H9 (cell line): ENCODE measurements at regions not wholly inside any gene's neighbourhood (a gene's known extent, or its start where the extent isn't known, plus 50 kb on each side); places are given as distances from the start of the nearest gene placed in this dataset.

ENCODE experiments used
- DNase-seq: peaks from one replicate; pipeline ENCODE4 v3.0.0-alpha.2; 2017
- H2AFZ ChIP-seq: one replicate; pipeline ENCODE4 v1.6.1; 2013; ENCODE audit warnings: mild to moderate bottlenecking, low read length, control low read depth, moderate library complexity
- H2AK5ac ChIP-seq: 2 replicates; pipeline ENCODE4 v1.6.1; 2013; ENCODE audit warnings: low read length, control low read depth, mixed read lengths; ENCODE audit not compliant: insufficient read length
- H2BK120ac ChIP-seq: one replicate; pipeline ENCODE4 v1.6.1; 2013; ENCODE audit warnings: low read depth, mild to moderate bottlenecking, low read length, control low read depth, inconsistent platforms; ENCODE audit not compliant: poor library complexity, severe bottlenecking
- H2BK12ac ChIP-seq: 2 replicates; pipeline ENCODE4 v1.6.1; 2013; ENCODE audit warnings: low read length, control low read depth, mixed read lengths, low read depth; ENCODE audit not compliant: insufficient read length
- H2BK15ac ChIP-seq: 2 replicates; pipeline ENCODE4 v1.6.1; 2013; ENCODE audit warnings: low read depth, low read length, control low read depth
- H2BK20ac ChIP-seq: one replicate; pipeline ENCODE4 v1.6.1; 2013; ENCODE audit warnings: low read depth, mild to moderate bottlenecking, low read length, control low read depth, inconsistent platforms; ENCODE audit not compliant: poor library complexity, severe bottlenecking
- H2BK5ac ChIP-seq: 2 replicates; pipeline ENCODE4 v1.6.1; 2013; ENCODE audit warnings: low read length, control low read depth, mixed read lengths; ENCODE audit not compliant: insufficient read length
- H3K14ac ChIP-seq: 2 replicates; pipeline ENCODE4 v1.6.1; 2013; ENCODE audit warnings: low read length, control low read depth; ENCODE audit not compliant: insufficient read depth
- H3K18ac ChIP-seq: 2 replicates; pipeline ENCODE4 v1.6.1; 2013; ENCODE audit warnings: low read depth, mild to moderate bottlenecking, mixed read lengths, low read length, control low read depth; ENCODE audit not compliant: insufficient read length
- H3K23ac ChIP-seq: 2 replicates; pipeline ENCODE4 v1.6.1; 2013; ENCODE audit warnings: low read length, control low read depth, mixed read lengths, low read depth; ENCODE audit not compliant: insufficient read length
- H3K23me2 ChIP-seq: 2 replicates; pipeline ENCODE4 v1.6.1; 2013; ENCODE audit warnings: low read depth, mild to moderate bottlenecking, mixed read lengths, low read length, control low read depth; ENCODE audit not compliant: insufficient read length, poor library complexity, severe bottlenecking
- H3K27ac ChIP-seq: 2 replicates; pipeline ENCODE4 v1.5.1; 2013; ENCODE audit warnings: low read length, control low read depth, mixed read lengths, low read depth; ENCODE audit not compliant: insufficient read length
- H3K27me3 ChIP-seq: 2 replicates; pipeline ENCODE4 v1.6.1; 2013; ENCODE audit warnings: low read length, control low read depth, inconsistent platforms; ENCODE audit not compliant: insufficient read depth
- H3K4ac ChIP-seq: 2 replicates; pipeline ENCODE4 v1.6.1; 2013; ENCODE audit warnings: low read depth, mild to moderate bottlenecking, control low read depth, inconsistent platforms, low read length, moderate library complexity
- H3K4me1 ChIP-seq: 2 replicates; pipeline ENCODE4 v1.6.1; 2013; ENCODE audit warnings: low read length, control low read depth, inconsistent platforms; ENCODE audit not compliant: insufficient read depth
- H3K4me2 ChIP-seq: 2 replicates; pipeline ENCODE4 v1.6.1; 2013; ENCODE audit warnings: low read length, control low read depth, mixed read lengths; ENCODE audit not compliant: insufficient read length, insufficient read depth
- H3K56ac ChIP-seq: 2 replicates; pipeline ENCODE4 v1.6.1; 2013; ENCODE audit warnings: low read depth, mild to moderate bottlenecking, mixed read lengths, low read length, control low read depth; ENCODE audit not compliant: insufficient read length
- H3K79me1 ChIP-seq: 2 replicates; pipeline ENCODE4 v1.6.1; 2013; ENCODE audit warnings: low read depth, mild to moderate bottlenecking, moderate library complexity, low read length, control low read depth, inconsistent platforms; ENCODE audit not compliant: insufficient read depth, poor library complexity, severe bottlenecking
- H3K79me2 ChIP-seq: 2 replicates; pipeline ENCODE4 v1.6.1; 2013; ENCODE audit warnings: low read length, control low read depth, inconsistent platforms; ENCODE audit not compliant: insufficient read depth
- H3K9ac ChIP-seq: 2 replicates; pipeline ENCODE4 v1.6.1; 2013; ENCODE audit warnings: low read length, control low read depth, mixed read lengths; ENCODE audit not compliant: insufficient read length; ENCODE audit errors: extremely low read depth
- H3K9me3 ChIP-seq: one replicate; pipeline ENCODE4 v1.6.1; 2013; ENCODE audit warnings: low read depth, low read length, inconsistent platforms; ENCODE audit not compliant: control insufficient read depth
- H3T11ph ChIP-seq: one replicate; pipeline ENCODE4 v1.6.1; 2013; ENCODE audit warnings: mild to moderate bottlenecking, low read length, control low read depth, inconsistent platforms
- H4K20me1 ChIP-seq: one replicate; pipeline ENCODE4 v1.6.1; 2013; ENCODE audit not compliant: control insufficient read depth, insufficient read length, insufficient read depth
- H4K5ac ChIP-seq: 2 replicates; pipeline ENCODE4 v1.6.1; 2013; ENCODE audit warnings: low read depth, mild to moderate bottlenecking, mixed read lengths, low read length, control low read depth; ENCODE audit not compliant: insufficient read length
- H4K8ac ChIP-seq: replicated peaks from 2 replicates; pipeline ENCODE4 v1.6.1; 2013; ENCODE audit warnings: low read length, control low read depth, mixed read lengths, low read depth; ENCODE audit not compliant: insufficient read length
- H4K91ac ChIP-seq: 2 replicates; pipeline ENCODE4 v1.6.1; 2013; ENCODE audit warnings: low read depth, mild to moderate bottlenecking, moderate library complexity, mixed read lengths, low read length, control low read depth; ENCODE audit not compliant: insufficient read length
- H3K27ac Mint-ChIP-seq, 3 experiments: 2 replicates in 2 of 3; 3 replicates in 1 of 3; pipeline ENCODE4 v1.8.0; 2020 to 2021; ENCODE audit warnings: mixed read lengths in 3 of 3, mild to moderate bottlenecking in 1 of 3, moderate library complexity in 1 of 3
- H3K27me3 Mint-ChIP-seq: 2 replicates; pipeline ENCODE4 v1.8.0; 2021; ENCODE audit warnings: low read depth, mild to moderate bottlenecking, moderate library complexity, mixed read lengths
- H3K36me3 Mint-ChIP-seq, 3 experiments: 2 replicates in 2 of 3; 3 replicates in 1 of 3; pipeline ENCODE4 v1.8.0; 2020 to 2021; ENCODE audit warnings: low read depth in 3 of 3, mixed read lengths in 3 of 3; ENCODE audit not compliant: insufficient read depth in 1 of 3
- H3K4me1 Mint-ChIP-seq, 2 experiments: 2 replicates each; pipeline ENCODE4 v1.8.0; 2020; ENCODE audit warnings: mixed read lengths in 2 of 2
- H3K4me3 Mint-ChIP-seq, 2 experiments: 2 replicates in 1 of 2; 3 replicates in 1 of 2; pipeline ENCODE4 v1.8.0; 2020 to 2021; ENCODE audit warnings: mild to moderate bottlenecking in 2 of 2, mixed read lengths in 2 of 2, moderate library complexity in 1 of 2
- H3K9me3 Mint-ChIP-seq, 2 experiments: 2 replicates in 1 of 2; 3 replicates in 1 of 2; pipeline ENCODE4 v1.8.0; 2020; ENCODE audit warnings: mild to moderate bottlenecking in 2 of 2, mixed read lengths in 2 of 2, moderate library complexity in 1 of 2
- CTCF ChIP-seq: fragments of 200-600 bp; sonication (generic); conservative IDR thresholded peaks from 3 replicates; pipeline ENCODE4 v1.8.0; 2021; ENCODE audit warnings: antibody characterized with exemption, mild to moderate bottlenecking
- WGBS: extraction: QIAGEN DNeasy Blood & Tissue Kit; methylation state at CpG from one replicate; pipeline ENCODE4 v1.1.7; 2013; ENCODE audit warnings: missing lambda C conversion rate, low lambda C conversion rate, mixed read lengths; ENCODE audit not compliant: insufficient read length; ENCODE audit errors: extremely low coverage; 5-methylcytosine and 5-hydroxymethylcytosine counted together

- Mint-ChIP-seq H3K27me3 (no peaks in the 10 kb centered on the region), H3K36me3 (no peaks in the 10 kb centered on the region), H3K4me1 (peaks cover 4 to 8% of the 10 kb centered on the region in 2 experiments), H3K9me3 (peaks cover 0 to 3% of the 10 kb centered on the region in 2 experiments; a peak in 1 of 5 replicates), H3K27ac (peak overlapping the region in 1 of 3 experiments; percentile 24; a peak in 1 of 7 replicates), H3K4me3 (no peak overlapping the region)
- no peak overlapping the region for H2BK20ac ChIP-seq
- H3K4me1 ChIP-seq = no peaks in the 10 kb centered on the region
- no peak overlapping the region for H2BK12ac ChIP-seq
- no peak overlapping the region for H3K14ac ChIP-seq
- no peak overlapping the region for H3K23ac ChIP-seq
- H3K27ac ChIP-seq = no peak overlapping the region
- H3K79me1 ChIP-seq = no peaks in the 10 kb centered on the region
- DNase-seq = no peak
- H2AFZ ChIP-seq = no peak overlapping the region
- H3T11ph ChIP-seq = no peak overlapping the region
- H3K56ac ChIP-seq = no peak overlapping the region
- H3K4me2 ChIP-seq = no peak overlapping the region
- no peak overlapping the region for H4K91ac ChIP-seq
- H3K79me2 ChIP-seq = no peaks in the 10 kb centered on the region
- H2BK5ac ChIP-seq = no peak overlapping the region
- no peak overlapping the region for H4K5ac ChIP-seq
- no peaks in the 10 kb centered on the region for H3K27me3 ChIP-seq
- no peak for TF ChIP-seq CTCF
- no peaks in the 10 kb centered on the region for H3K23me2 ChIP-seq
- no peak overlapping the region for H2BK120ac ChIP-seq
- H3K9ac ChIP-seq = no peak overlapping the region
- H3K18ac ChIP-seq = no peak overlapping the region
- no peak overlapping the region for H2BK15ac ChIP-seq
- no peak overlapping the region for H4K8ac ChIP-seq
- no peak overlapping the region for H2AK5ac ChIP-seq
- no CpG with 5 or more reads among the region's 3 CpGs for WGBS
- no peaks in the 10 kb centered on the region for H4K20me1 ChIP-seq
- H3K4ac ChIP-seq = no peak overlapping the region
- H3K9me3 ChIP-seq = no peaks in the 10 kb centered on the region
Measured at GRCh38 chr17:70426752-70427151, 257.4 kb downstream of the KCNJ2 start.
